HEK293 (cell line): ENCODE measurements at regions not wholly inside any gene's neighbourhood (a gene's known extent, or its start where the extent isn't known, plus 50 kb on each side); places are given as distances from the start of the nearest gene placed in this dataset.

Experiments used
- CTCF ChIA-PET: fragments of 350-600 bp; formaldehyde crosslinking; extraction: SDS; loops from one replicate; lab custom pipeline; 2021; ENCODE audit warnings: antibody characterized with exemption; lab: Yijun Ruan, JAX
- POLR2A ChIA-PET: fragments of 300-600 bp; formaldehyde crosslinking; extraction: SDS; loops from one replicate; lab custom pipeline; 2020; ENCODE audit warnings: antibody characterized with exemption, inconsistent platforms; lab: Yijun Ruan, JAX
- H3K27ac ChIP-seq: fragments of 200-500 bp; sonication (Bioruptor generic); 2 replicates; pipeline ENCODE4 v1.5.1; 2014; ENCODE audit warnings: low read depth, low read length, control low read depth, inconsistent platforms; ENCODE audit errors: extremely low read depth
- H3K36me3 ChIP-seq, 2 experiments: fragments of 200-500 bp in 1 of 2; sonication (Bioruptor generic) in 1 of 2; 1 replicate in 1 of 2; 2 replicates in 1 of 2; pipeline ENCODE4 v1.5.1; 2014 to 2017; ENCODE audit warnings: inconsistent platforms in 2 of 2, low read length in 2 of 2; ENCODE audit not compliant: control insufficient read depth in 2 of 2, insufficient read depth in 1 of 2
- H3K4me1 ChIP-seq: fragments of 200-500 bp; sonication (Bioruptor generic); 2 replicates; pipeline ENCODE4 v1.5.1; 2014; ENCODE audit warnings: mild to moderate bottlenecking, low read length, inconsistent platforms; ENCODE audit not compliant: control insufficient read depth, insufficient read depth
- H3K4me3 ChIP-seq: 2 replicates; pipeline ENCODE4 v1.5.1; 2011; ENCODE audit warnings: low read depth, mild to moderate bottlenecking, control low read depth, low read length, moderate library complexity
- H3K9me3 ChIP-seq: fragments of 200-500 bp; sonication (Bioruptor generic); 2 replicates; pipeline ENCODE4 v1.5.1; 2014; ENCODE audit warnings: low read depth, low read length, inconsistent platforms; ENCODE audit not compliant: control insufficient read depth, insufficient read depth
- GLI2 ChIP-seq: fragments of 450-650 bp; formaldehyde crosslinking; IDR thresholded peaks from 2 replicates; pipeline ENCODE4; 2017; ENCODE audit warnings: missing biosample characterization, missing genetic modification characterization, low read depth, borderline replicate concordance
- GLIS1 ChIP-seq: fragments of 450-650 bp; formaldehyde crosslinking; IDR thresholded peaks from 2 replicates; pipeline ENCODE4 v1.5.1; 2016; ENCODE audit warnings: missing biosample characterization, missing genetic modification characterization
- HOXD13 ChIP-seq: sonication (generic); formaldehyde crosslinking; IDR thresholded peaks from 2 replicates; pipeline ENCODE4 v1.8.0; 2022; ENCODE audit warnings: missing genetic modification reagents, borderline replicate concordance
- SETDB1 ChIP-seq: IDR thresholded peaks from one replicate; pipeline ENCODE4 v1.6.1; 2017; ENCODE audit warnings: mild to moderate bottlenecking, low read length, moderate library complexity, mixed read lengths; ENCODE audit not compliant: insufficient read length
- WT1 ChIP-seq: fragments of 450-650 bp; formaldehyde crosslinking; IDR thresholded peaks from 2 replicates; pipeline ENCODE4 v1.5.1; 2016; ENCODE audit warnings: missing biosample characterization, missing genetic modification characterization
- ZEB2 ChIP-seq: fragments of 450-650 bp; formaldehyde crosslinking; IDR thresholded peaks from 2 replicates; pipeline ENCODE4 v1.5.1; 2016; ENCODE audit warnings: missing biosample characterization, missing genetic modification characterization
- ZIC2 ChIP-seq: fragments of 450-650 bp; formaldehyde crosslinking; IDR thresholded peaks from 2 replicates; pipeline ENCODE4 v1.5.1; 2016; ENCODE audit warnings: missing biosample characterization, missing genetic modification characterization
- ZNF112 ChIP-seq: fragments of 450-650 bp; formaldehyde crosslinking; IDR thresholded peaks from 2 replicates; pipeline ENCODE4 v1.5.0; 2017; ENCODE audit warnings: missing biosample characterization, missing genetic modification characterization
- ZNF174 ChIP-seq: fragments of 450-650 bp; formaldehyde crosslinking; IDR thresholded peaks from 2 replicates; pipeline ENCODE4 v1.5.0; 2017; ENCODE audit warnings: missing biosample characterization, mild to moderate bottlenecking, missing genetic modification characterization
- ZNF184 ChIP-seq: fragments of 450-650 bp; IDR thresholded peaks from 2 replicates; pipeline ENCODE4 v1.5.1; 2018; ENCODE audit warnings: missing biosample characterization, mild to moderate bottlenecking, missing genetic modification characterization
- ZNF221 ChIP-seq: fragments of 450-650 bp; formaldehyde crosslinking; IDR thresholded peaks from 2 replicates; pipeline ENCODE4 v1.5.1; 2017; ENCODE audit warnings: missing biosample characterization, missing genetic modification characterization, borderline replicate concordance
- ZNF23 ChIP-seq: fragments of 450-650 bp; formaldehyde crosslinking; IDR thresholded peaks from 2 replicates; pipeline ENCODE4 v1.5.1; 2016; ENCODE audit warnings: missing biosample characterization, missing genetic modification characterization, borderline replicate concordance
- ZNF473 ChIP-seq: fragments of 450-650 bp; formaldehyde crosslinking; IDR thresholded peaks from 2 replicates; pipeline ENCODE4 v1.5.1; 2017; ENCODE audit warnings: missing biosample characterization, missing genetic modification characterization
- ZNF558 ChIP-seq: fragments of 450-650 bp; formaldehyde crosslinking; IDR thresholded peaks from 2 replicates; pipeline ENCODE4 v1.5.1; 2016; ENCODE audit warnings: missing biosample characterization, missing genetic modification characterization
- ZNF777 ChIP-seq: fragments of 450-650 bp; formaldehyde crosslinking; IDR thresholded peaks from 2 replicates; pipeline ENCODE4 v1.5.1; 2017; ENCODE audit warnings: missing biosample characterization, missing genetic modification characterization, borderline replicate concordance
- TF ChIP-seq, protein P1 (sequence below): fragments of 450-650 bp; formaldehyde crosslinking; IDR thresholded peaks from 2 replicates; pipeline ENCODE4 v1.5.1; 2016; ENCODE audit warnings: missing biosample characterization, missing genetic modification characterization
- TF ChIP-seq, protein P2 (sequence below): fragments of 450-650 bp; formaldehyde crosslinking; IDR thresholded peaks from 2 replicates; pipeline ENCODE4 v1.5.1; 2016; ENCODE audit warnings: missing biosample characterization, missing genetic modification characterization, low read depth
- TF ChIP-seq, protein P3 (sequence below): fragments of 450-650 bp; formaldehyde crosslinking; IDR thresholded peaks from 2 replicates; pipeline ENCODE4 v1.5.1; 2017; ENCODE audit warnings: missing biosample characterization, missing genetic modification characterization
- TF ChIP-seq, protein P4 (sequence below): fragments of 450-650 bp; formaldehyde crosslinking; IDR thresholded peaks from 2 replicates; pipeline ENCODE4 v1.5.0; 2017; ENCODE audit warnings: missing biosample characterization, missing genetic modification characterization, borderline replicate concordance
- TF ChIP-seq, protein P5 (sequence below): fragments of 450-650 bp; formaldehyde crosslinking; IDR thresholded peaks from 2 replicates; pipeline ENCODE4 v1.5.1; 2016; ENCODE audit warnings: missing biosample characterization, missing genetic modification characterization

DNA sequence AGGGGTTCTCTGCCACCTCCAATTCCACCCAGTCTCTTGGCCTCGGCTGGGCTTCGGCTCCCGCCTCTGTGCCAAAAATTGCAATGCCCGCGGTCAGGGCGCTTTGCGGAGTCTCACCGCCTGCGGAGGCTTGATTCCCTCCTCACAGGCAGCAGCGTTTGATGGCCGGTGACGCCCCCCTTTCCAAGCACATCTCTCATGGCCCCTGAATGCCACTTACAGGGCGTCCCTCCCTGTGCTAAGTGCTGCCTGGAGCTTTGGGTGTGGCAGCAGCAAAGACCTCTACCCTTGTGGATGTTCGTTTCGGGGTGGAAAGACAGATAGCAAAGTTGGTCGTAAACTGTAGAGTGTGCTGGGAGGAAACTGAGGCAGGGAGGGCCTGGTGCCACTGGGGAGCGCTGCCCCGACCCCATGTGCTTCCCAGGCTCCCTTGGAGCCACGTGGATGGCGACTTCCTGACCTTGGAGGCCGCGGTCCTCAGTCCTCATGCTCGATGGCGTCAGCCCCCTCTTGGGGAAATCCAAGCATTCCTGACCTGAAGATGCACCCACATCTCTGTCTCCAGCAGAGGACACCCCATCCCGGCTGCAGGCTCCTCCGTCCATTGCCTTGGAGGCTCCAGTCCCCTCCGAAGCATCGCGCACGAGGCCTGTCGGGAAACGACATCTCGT, 249.2 kb upstream of the IRX4 start (continued):
- TF ChIP-seq, protein P1, sequence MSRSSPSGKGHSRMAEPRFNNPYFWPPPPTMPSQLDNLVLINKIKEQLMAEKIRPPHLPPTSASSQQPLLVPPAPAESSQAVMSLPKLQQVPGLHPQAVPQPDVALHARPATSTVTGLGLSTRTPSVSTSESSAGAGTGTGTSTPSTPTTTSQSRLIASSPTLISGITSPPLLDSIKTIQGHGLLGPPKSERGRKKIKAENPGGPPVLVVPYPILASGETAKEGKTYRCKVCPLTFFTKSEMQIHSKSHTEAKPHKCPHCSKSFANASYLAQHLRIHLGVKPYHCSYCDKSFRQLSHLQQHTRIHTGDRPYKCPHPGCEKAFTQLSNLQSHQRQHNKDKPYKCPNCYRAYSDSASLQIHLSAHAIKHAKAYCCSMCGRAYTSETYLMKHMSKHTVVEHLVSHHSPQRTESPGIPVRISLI, result no peak
- TF ChIP-seq HOXD13 (CRISPR knock-in tag), result no peak

DNA sequence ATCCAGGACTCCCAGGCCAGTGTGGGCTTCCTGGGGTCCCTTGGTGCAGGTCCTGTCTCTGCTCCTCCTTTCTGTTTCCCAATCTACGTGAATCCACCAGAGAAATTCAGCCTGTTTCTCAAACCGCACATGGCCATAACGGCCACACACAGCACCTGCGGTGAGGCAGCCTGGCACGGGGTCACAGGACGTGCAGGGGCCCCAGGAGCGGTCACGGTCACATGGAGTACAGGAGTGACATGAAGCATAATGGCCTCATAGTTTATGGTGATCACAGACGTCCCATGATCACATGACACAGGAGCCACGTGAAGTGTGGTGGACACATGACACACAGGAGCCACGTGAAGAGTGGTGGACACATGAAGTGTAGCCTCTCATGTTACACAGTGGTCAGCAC, 248.5 kb upstream of the IRX4 start:
- TF ChIP-seq ZNF473 (tag by site-specific recombination) (no peak), ZNF174 (tag by site-specific recombination) (no peak), GLI2 (tag by site-specific recombination) (no peak), ZNF558 (no peak), ZNF112 (no peak), GLIS1 (no peak), ZEB2 (no peak), ZIC2 (no peak), SETDB1 (no peak), ZNF221 (tag by site-specific recombination) (no peak), ZNF777 (no peak), WT1 (tag by site-specific recombination) (no peak), ZNF23 (tag by site-specific recombination) (no peak), ZNF184 (tag by site-specific recombination) (no peak)
- TF ChIP-seq, protein P2, sequence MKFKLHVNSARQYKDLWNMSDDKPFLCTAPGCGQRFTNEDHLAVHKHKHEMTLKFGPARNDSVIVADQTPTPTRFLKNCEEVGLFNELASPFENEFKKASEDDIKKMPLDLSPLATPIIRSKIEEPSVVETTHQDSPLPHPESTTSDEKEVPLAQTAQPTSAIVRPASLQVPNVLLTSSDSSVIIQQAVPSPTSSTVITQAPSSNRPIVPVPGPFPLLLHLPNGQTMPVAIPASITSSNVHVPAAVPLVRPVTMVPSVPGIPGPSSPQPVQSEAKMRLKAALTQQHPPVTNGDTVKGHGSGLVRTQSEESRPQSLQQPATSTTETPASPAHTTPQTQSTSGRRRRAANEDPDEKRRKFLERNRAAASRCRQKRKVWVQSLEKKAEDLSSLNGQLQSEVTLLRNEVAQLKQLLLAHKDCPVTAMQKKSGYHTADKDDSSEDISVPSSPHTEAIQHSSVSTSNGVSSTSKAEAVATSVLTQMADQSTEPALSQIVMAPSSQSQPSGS (tag by site-specific recombination), result no peak
- TF ChIP-seq, protein P3, sequence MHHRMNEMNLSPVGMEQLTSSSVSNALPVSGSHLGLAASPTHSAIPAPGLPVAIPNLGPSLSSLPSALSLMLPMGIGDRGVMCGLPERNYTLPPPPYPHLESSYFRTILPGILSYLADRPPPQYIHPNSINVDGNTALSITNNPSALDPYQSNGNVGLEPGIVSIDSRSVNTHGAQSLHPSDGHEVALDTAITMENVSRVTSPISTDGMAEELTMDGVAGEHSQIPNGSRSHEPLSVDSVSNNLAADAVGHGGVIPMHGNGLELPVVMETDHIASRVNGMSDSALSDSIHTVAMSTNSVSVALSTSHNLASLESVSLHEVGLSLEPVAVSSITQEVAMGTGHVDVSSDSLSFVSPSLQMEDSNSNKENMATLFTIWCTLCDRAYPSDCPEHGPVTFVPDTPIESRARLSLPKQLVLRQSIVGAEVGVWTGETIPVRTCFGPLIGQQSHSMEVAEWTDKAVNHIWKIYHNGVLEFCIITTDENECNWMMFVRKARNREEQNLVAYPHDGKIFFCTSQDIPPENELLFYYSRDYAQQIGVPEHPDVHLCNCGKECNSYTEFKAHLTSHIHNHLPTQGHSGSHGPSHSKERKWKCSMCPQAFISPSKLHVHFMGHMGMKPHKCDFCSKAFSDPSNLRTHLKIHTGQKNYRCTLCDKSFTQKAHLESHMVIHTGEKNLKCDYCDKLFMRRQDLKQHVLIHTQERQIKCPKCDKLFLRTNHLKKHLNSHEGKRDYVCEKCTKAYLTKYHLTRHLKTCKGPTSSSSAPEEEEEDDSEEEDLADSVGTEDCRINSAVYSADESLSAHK, result no peak
- TF ChIP-seq, protein P4, sequence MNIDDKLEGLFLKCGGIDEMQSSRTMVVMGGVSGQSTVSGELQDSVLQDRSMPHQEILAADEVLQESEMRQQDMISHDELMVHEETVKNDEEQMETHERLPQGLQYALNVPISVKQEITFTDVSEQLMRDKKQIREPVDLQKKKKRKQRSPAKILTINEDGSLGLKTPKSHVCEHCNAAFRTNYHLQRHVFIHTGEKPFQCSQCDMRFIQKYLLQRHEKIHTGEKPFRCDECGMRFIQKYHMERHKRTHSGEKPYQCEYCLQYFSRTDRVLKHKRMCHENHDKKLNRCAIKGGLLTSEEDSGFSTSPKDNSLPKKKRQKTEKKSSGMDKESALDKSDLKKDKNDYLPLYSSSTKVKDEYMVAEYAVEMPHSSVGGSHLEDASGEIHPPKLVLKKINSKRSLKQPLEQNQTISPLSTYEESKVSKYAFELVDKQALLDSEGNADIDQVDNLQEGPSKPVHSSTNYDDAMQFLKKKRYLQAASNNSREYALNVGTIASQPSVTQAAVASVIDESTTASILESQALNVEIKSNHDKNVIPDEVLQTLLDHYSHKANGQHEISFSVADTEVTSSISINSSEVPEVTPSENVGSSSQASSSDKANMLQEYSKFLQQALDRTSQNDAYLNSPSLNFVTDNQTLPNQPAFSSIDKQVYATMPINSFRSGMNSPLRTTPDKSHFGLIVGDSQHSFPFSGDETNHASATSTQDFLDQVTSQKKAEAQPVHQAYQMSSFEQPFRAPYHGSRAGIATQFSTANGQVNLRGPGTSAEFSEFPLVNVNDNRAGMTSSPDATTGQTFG (tag by site-specific recombination), result no peak
- TF ChIP-seq, protein P5, sequence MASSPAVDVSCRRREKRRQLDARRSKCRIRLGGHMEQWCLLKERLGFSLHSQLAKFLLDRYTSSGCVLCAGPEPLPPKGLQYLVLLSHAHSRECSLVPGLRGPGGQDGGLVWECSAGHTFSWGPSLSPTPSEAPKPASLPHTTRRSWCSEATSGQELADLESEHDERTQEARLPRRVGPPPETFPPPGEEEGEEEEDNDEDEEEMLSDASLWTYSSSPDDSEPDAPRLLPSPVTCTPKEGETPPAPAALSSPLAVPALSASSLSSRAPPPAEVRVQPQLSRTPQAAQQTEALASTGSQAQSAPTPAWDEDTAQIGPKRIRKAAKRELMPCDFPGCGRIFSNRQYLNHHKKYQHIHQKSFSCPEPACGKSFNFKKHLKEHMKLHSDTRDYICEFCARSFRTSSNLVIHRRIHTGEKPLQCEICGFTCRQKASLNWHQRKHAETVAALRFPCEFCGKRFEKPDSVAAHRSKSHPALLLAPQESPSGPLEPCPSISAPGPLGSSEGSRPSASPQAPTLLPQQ (tag by site-specific recombination), result no peak
- ChIA-PET CTCF (no interaction called here), POLR2A (no interaction called here)
- H3K9me3 ChIP-seq, result no peaks in the 10 kb centered on the region
- H3K4me1 ChIP-seq, result no peaks in the 10 kb centered on the region
- H3K4me3 ChIP-seq, result no peak overlapping the region
- H3K27ac ChIP-seq, result no peak overlapping the region
- no peaks in the 10 kb centered on the region for H3K36me3 ChIP-seq
